ENCODE measurements at regions not wholly inside any gene's neighbourhood (a gene's known extent, or its start where the extent isn't known, plus 50 kb on each side); places are given as distances from the start of the nearest gene placed in this dataset.
"Not testable (repeated sequence)": the region's sequence is repeated elsewhere in the genome, so short reads cannot be mapped to it uniquely, and the experiment has no call there.

DNA sequence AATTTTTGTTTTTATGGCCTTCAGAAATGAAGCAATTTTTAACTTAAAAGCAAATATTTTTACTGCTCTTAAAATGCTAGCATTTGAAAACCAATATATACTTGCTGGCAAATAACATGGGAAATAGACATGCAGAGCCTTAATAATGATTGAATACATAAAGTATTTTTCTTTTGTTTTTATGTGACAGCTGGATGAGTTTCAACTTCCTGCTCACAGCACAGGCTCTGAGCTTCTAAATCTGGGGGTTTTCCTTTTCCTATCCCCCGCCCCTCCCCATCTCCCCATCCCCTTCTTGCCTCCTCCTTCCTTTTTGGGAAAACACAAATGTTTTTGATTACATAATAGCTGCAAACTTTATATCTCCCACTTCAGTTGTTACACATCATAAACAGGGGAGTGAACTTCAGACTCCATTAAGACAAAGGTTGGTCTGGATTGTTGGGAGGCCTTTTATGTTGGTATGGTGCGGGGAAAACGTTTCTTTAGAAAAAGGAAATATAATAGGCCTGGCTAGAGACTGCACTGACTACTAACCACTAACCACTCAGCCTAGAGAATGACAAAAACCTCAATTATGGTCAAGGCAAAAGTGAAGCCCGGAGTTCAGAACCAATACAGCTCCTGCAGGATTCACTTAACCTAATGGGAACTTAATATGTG is 116.1 kb upstream of the GORAB start:
- intact Hi-C loops (cut with DNase I), result no loop called here

DNA sequence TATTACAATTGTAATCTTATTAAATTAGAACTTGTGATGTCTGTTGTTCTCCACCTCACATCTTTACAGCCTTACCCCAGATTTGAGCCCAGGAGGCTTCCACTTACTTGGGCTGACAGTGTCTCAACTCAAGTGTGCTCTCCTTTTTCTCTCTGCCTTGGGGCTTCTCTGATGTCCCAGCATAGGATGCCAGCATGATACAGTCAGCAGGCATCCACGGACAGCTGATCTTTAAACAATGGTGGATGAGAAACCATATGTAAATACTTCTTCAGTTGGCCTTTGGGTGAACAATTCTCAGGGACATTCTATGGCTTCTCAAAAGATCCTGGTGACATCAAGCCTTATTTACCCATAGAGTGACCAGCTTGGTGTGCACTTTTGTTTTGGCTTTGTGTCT is 107.6 kb upstream of the GORAB start:
- H3K27ac ChIP-seq, result no peak overlapping the region
- H3K4me1 ChIP-seq, result no peaks in the 10 kb centered on the region
- DNase-seq (no peak), ATAC-seq (no peak)
- no peak for TF ChIP-seq POLR2A (IDR thresholded peaks at IDR 0.05)
- TF ChIP-seq, protein P1, sequence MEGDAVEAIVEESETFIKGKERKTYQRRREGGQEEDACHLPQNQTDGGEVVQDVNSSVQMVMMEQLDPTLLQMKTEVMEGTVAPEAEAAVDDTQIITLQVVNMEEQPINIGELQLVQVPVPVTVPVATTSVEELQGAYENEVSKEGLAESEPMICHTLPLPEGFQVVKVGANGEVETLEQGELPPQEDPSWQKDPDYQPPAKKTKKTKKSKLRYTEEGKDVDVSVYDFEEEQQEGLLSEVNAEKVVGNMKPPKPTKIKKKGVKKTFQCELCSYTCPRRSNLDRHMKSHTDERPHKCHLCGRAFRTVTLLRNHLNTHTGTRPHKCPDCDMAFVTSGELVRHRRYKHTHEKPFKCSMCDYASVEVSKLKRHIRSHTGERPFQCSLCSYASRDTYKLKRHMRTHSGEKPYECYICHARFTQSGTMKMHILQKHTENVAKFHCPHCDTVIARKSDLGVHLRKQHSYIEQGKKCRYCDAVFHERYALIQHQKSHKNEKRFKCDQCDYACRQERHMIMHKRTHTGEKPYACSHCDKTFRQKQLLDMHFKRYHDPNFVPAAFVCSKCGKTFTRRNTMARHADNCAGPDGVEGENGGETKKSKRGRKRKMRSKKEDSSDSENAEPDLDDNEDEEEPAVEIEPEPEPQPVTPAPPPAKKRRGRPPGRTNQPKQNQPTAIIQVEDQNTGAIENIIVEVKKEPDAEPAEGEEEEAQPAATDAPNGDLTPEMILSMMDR (IDR thresholded peaks at IDR 0.05), result no peak
- no peaks in the 10 kb centered on the region for H3K27me3 ChIP-seq
- intact Hi-C loops (cut with DNase I), result no loop called here
- H3K36me3 ChIP-seq, result no peaks in the 10 kb centered on the region
- H3K9me3 ChIP-seq, result no peaks in the 10 kb centered on the region
- no peak overlapping the region for H3K4me3 ChIP-seq
- 36% methylated on average over 1 of the region's 1 CpG for WGBS (ENCODE audit: insufficient coverage, low coverage, low lambda C conversion rate, missing lambda C conversion rate)

More for the DNA sequence above, 116.1 kb upstream of the GORAB start:
- DNase-seq, result no peak
- no peak for TF ChIP-seq POLR2A (IDR thresholded peaks at IDR 0.05)
- TF ChIP-seq, protein P1 (IDR thresholded peaks at IDR 0.05), result no peak
- H3K9me3 ChIP-seq, result no peaks in the 10 kb centered on the region
- no peak for ATAC-seq
- no peak overlapping the region for H3K27ac ChIP-seq
- WGBS (ENCODE audit: insufficient coverage, low coverage, low lambda C conversion rate, missing lambda C conversion rate), result 30% methylated on average over 4 of the region's 4 CpGs
- H3K4me3 ChIP-seq, result no peak overlapping the region
- H3K4me1 ChIP-seq, result no peaks in the 10 kb centered on the region
- no peaks in the 10 kb centered on the region for H3K27me3 ChIP-seq
- H3K36me3 ChIP-seq, result no peaks in the 10 kb centered on the region

DNA sequence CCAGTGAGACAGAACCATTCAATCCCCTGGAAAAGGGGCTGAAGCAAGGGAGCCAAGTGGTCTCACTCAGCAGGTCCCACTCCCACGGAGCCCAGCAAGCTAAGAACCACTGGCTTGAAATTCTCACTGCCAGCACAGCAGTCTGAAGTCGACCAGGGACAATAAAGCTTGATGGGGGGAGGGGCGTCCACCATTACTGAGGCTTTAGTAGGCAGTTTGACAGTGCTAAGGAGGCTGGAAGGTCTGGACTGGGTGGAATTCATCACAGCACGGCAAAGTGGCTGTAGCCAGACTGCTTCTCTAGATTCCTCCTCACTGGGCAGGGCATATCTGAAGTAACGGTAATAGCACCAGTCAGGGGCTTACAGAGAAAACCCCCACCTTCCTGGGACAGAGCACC is 105.4 kb upstream of the GORAB start:
- Histone ChIP-seq H3K27ac (no peak overlapping the region), H3K36me3 (no peaks in the 10 kb centered on the region), H3K9me3 (no peaks in the 10 kb centered on the region), H3K4me3 (no peak overlapping the region), H3K4me1 (no peaks in the 10 kb centered on the region), H3K27me3 (no peaks in the 10 kb centered on the region)
- no peak for TF ChIP-seq POLR2A (IDR thresholded peaks at IDR 0.05)
- TF ChIP-seq, protein P1 (IDR thresholded peaks at IDR 0.05), result no peak
- no peak for ATAC-seq
- intact Hi-C loops (cut with DNase I), result no loop called here
- no peak for DNase-seq
- WGBS (ENCODE audit: insufficient coverage, low coverage, low lambda C conversion rate, missing lambda C conversion rate), result 20% methylated on average over 3 of the region's 5 CpGs

DNA sequence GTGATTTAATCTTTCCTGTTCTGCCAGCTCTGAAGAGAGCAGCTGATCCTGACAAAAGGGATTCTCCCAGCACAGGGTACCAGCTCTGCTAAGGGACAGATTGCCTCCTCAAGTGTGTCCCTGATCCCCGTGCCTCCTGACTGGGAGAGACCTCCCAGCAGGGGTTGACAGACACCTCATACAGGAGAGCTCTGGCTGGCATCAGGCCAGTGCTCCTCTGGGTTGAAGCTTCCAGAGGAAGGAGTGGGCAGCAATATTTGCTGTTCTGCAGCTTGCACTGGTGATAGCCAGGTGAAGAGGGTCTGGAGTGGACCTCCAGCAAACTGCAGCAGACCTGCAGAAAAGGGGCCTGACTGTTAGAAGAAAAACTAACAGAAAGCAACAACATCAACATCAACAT is 105.0 kb upstream of the GORAB start:
- DNase-seq; H3K27me3 ChIP-seq; H3K9me3 ChIP-seq; H3K27ac ChIP-seq; H3K4me1 ChIP-seq; intact Hi-C loops (cut with DNase I); H3K36me3 ChIP-seq; H3K4me3 ChIP-seq; ATAC-seq: not testable (repeated sequence)
- 14% methylated on average over 1 of the region's 1 CpG for WGBS (ENCODE audit: insufficient coverage, low coverage, low lambda C conversion rate, missing lambda C conversion rate)

DNA sequence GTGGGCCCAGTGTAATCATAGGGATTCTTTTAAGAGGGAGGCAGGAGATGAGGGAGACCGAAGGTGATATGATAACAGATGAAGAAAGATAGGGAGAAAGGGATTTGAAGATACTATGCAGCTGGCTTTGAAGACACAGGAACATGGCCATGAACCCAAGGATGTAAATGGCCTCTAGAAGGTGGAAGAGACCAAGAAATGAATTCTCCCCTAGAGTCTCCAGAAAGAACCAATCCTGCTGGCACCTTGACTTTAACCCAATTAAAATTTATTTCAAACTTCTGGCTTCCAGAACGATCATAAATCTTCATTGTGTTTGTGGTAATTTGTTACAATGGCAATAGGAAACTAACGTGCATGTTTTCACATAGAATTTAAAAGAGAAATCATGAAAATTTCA is 95.0 kb upstream of the GORAB start:
- Histone ChIP-seq H3K9me3 (no peaks in the 10 kb centered on the region), H3K27me3 (no peaks in the 10 kb centered on the region), H3K4me1 (no peaks in the 10 kb centered on the region), H3K4me3 (no peak overlapping the region), H3K36me3 (no peaks in the 10 kb centered on the region), H3K27ac (no peak overlapping the region)
- DNase-seq (no peak), ATAC-seq (no peak)
- intact Hi-C loops (cut with DNase I), result no loop called here
- WGBS (ENCODE audit: insufficient coverage, low coverage, low lambda C conversion rate, missing lambda C conversion rate), result 28% methylated on average over 3 of the region's 3 CpGs
- TF ChIP-seq POLR2A (IDR thresholded peaks at IDR 0.05), result no peak
- TF ChIP-seq, protein P1 (IDR thresholded peaks at IDR 0.05), result no peak

Measured in right lobe of liver (tissue), 6 donors.